Gastroesophageal sphincter (tissue), 3 donors: ENCODE measurements at regions not wholly inside any gene's neighbourhood (a gene's known extent, or its start where the extent isn't known, plus 50 kb on each side); places are given as distances from the start of the nearest gene placed in this dataset.

Experiments used
- CTCF ChIP-seq, 4 experiments: fragments of 200-600 bp in 2 of 4; fragments of 450-650 bp in 2 of 4; sonication (generic) in 1 of 4; IDR thresholded peaks; one replicate each; pipeline ENCODE4 v1.5.1; 2017 to 2019; ENCODE audit warnings: antibody characterized with exemption in 4 of 4, mild to moderate bottlenecking in 2 of 4, moderate library complexity in 2 of 4
- EP300 ChIP-seq: sonication (generic); formaldehyde crosslinking; IDR thresholded peaks from one replicate; pipeline ENCODE4 v1.6.1; 2017; ENCODE audit warnings: antibody characterized with exemption, mild to moderate bottlenecking
- POLR2A ChIP-seq, 2 donors: fragments of 450-650 bp; IDR thresholded peaks; one replicate each; pipeline ENCODE4 v1.6.1; 2017; ENCODE audit warnings: antibody characterized with exemption in 2 of 2, mild to moderate bottlenecking in 2 of 2, moderate library complexity in 1 of 2
- POLR2AphosphoS5 ChIP-seq: sonication (generic); formaldehyde crosslinking; IDR thresholded peaks from one replicate; pipeline ENCODE4 v1.6.1; 2017; ENCODE audit warnings: antibody characterized with exemption

GRCh38 chr18:65206551-65207260 is 544.1 kb upstream of the CDH7 start:
- no peak for TF ChIP-seq POLR2A (IDR thresholded peaks at IDR 0.05)
- TF ChIP-seq CTCF (IDR thresholded peaks at IDR 0.05): no peak
- TF ChIP-seq POLR2AphosphoS5: no peak
- TF ChIP-seq EP300: no peak
